CD4-positive, alpha-beta T cell treated with Interleukin-4 for 1 hour (primary cell): ENCODE measurements at regions not wholly inside any gene's neighbourhood (a gene's known extent, or its start where the extent isn't known, plus 50 kb on each side); places are given as distances from the start of the nearest gene placed in this dataset.
A peak's percentile ranks its signal among the peaks of the same experiment; 100 is the strongest.

Experiments
- DNase-seq, 2 donors: peaks; one replicate each; pipeline ENCODE4 v3.0.0-alpha.2; 2020 to 2022

GRCh38 chr11:134659882-134660281 lies 247.8 kb upstream of the B3GAT1 start:
- no peak for DNase-seq

GRCh38 chr11:134658481-134659225 lies 246.6 kb upstream of the B3GAT1 start:
- DNase-seq: peak in 1 of 2 donors; percentile 7

- DNase-seq: no peak
These were observed 245.6 kb upstream of the B3GAT1 start for GRCh38 chr11:134657631-134658030.

GRCh38 chr11:134656861-134657540 lies 245.0 kb upstream of the B3GAT1 start:
- peak; percentile 35 to 46 for DNase-seq

- peak; percentile 24 to 29 for DNase-seq
These were observed 244.2 kb upstream of the B3GAT1 start for GRCh38 chr11:134656086-134656840.

GRCh38 chr11:134655189-134655989 lies 243.3 kb upstream of the B3GAT1 start:
- DNase-seq: no peak

- DNase-seq: peak in 1 of 2 donors; percentile 9
These were observed 242.3 kb upstream of the B3GAT1 start for GRCh38 chr11:134654161-134654915.

GRCh38 chr11:134652586-134653255 lies 240.7 kb upstream of the B3GAT1 start:
- no peak for DNase-seq

- DNase-seq: no peak
These were observed 235.2 kb upstream of the B3GAT1 start for GRCh38 chr11:134647066-134647743.

- DNase-seq: no peak
These were observed 234.5 kb upstream of the B3GAT1 start for GRCh38 chr11:134646561-134646960.

- no peak for DNase-seq
These were observed 233.5 kb upstream of the B3GAT1 start for GRCh38 chr11:134645576-134645975.

- no peak for DNase-seq
These were observed 232.7 kb upstream of the B3GAT1 start for GRCh38 chr11:134644476-134645456.

GRCh38 chr11:134643115-134644012 lies 231.3 kb upstream of the B3GAT1 start:
- DNase-seq: no peak

- DNase-seq: no peak
These were observed 230.2 kb upstream of the B3GAT1 start for GRCh38 chr11:134642206-134642605.

- DNase-seq: no peak
These were observed 229.2 kb upstream of the B3GAT1 start for GRCh38 chr11:134640971-134641968.

GRCh38 chr11:134640536-134640935 lies 228.5 kb upstream of the B3GAT1 start:
- DNase-seq: no peak
